ENCODE measurements at regions not wholly inside any gene's neighbourhood (a gene's known extent, or its start where the extent isn't known, plus 50 kb on each side); places are given as distances from the start of the nearest gene placed in this dataset.

GRCh38 chr2:8224347-8225190 is 457.3 kb upstream of the ID2 start:
- Histone ChIP-seq H3K9me2 (replicated peaks; ENCODE audit: low read depth, low read length) (no peaks in the 10 kb centered on the region), H3K36me3 (ENCODE audit: insufficient read depth, low read length) (no peaks in the 10 kb centered on the region), H3K4me1 (ENCODE audit: insufficient read depth, low read length, poor library complexity, severe bottlenecking) (peaks cover 11% of the 10 kb centered on the region), H3K9me3 (ENCODE audit: insufficient read depth, low read depth, low read length) (no peaks in the 10 kb centered on the region), H3K79me2 (ENCODE audit: insufficient read depth, low read length) (no peaks in the 10 kb centered on the region), H3K4me3 (ENCODE audit: low read length, poor library complexity, severe bottlenecking) (no peak overlapping the region), H3K9ac (ENCODE audit: low read depth, low read length, poor library complexity, severe bottlenecking) (no peak overlapping the region), H3K4me2 (ENCODE audit: low read depth, low read length, poor library complexity, severe bottlenecking) (no peak overlapping the region), H2AFZ (ENCODE audit: low read length) (no peak overlapping the region), H3K27me3 (ENCODE audit: insufficient read depth, low read length, poor library complexity, severe bottlenecking) (no peaks in the 10 kb centered on the region), H4K20me1 (ENCODE audit: insufficient read depth, low read length, poor library complexity, severe bottlenecking) (no peaks in the 10 kb centered on the region), H3F3A (ENCODE audit: low read depth) (peaks cover 4% of the 10 kb centered on the region; the same call in 1 of the 2 replicates)
- TF ChIP-seq CTCF (conservative IDR thresholded peaks at IDR 0.05; ENCODE audit: low read length) (no peak), EZH2phosphoT487 (IDR thresholded peaks at IDR 0.05; ENCODE audit: borderline replicate concordance) (no peak)

GRCh38 chr2:8225266-8225665 is 456.6 kb upstream of the ID2 start:
- H3K4me1 ChIP-seq (ENCODE audit: insufficient read depth, low read length, poor library complexity, severe bottlenecking), result peaks cover 16% of the 10 kb centered on the region
- no peaks in the 10 kb centered on the region for H4K20me1 ChIP-seq (ENCODE audit: insufficient read depth, low read length, poor library complexity, severe bottlenecking)
- H3K36me3 ChIP-seq (ENCODE audit: insufficient read depth, low read length), result no peaks in the 10 kb centered on the region
- no peak overlapping the region for H3K4me3 ChIP-seq (ENCODE audit: low read length, poor library complexity, severe bottlenecking)
- no peak overlapping the region for H3K9ac ChIP-seq (ENCODE audit: low read depth, low read length, poor library complexity, severe bottlenecking)
- no peaks in the 10 kb centered on the region for H3K9me3 ChIP-seq (ENCODE audit: insufficient read depth, low read depth, low read length)
- no peaks in the 10 kb centered on the region for H3K9me2 ChIP-seq (replicated peaks; ENCODE audit: low read depth, low read length)
- no peaks in the 10 kb centered on the region for H3K27me3 ChIP-seq (ENCODE audit: insufficient read depth, low read length, poor library complexity, severe bottlenecking)
- peaks cover 9% of the 10 kb centered on the region; the same call in 1 of the 2 replicates for H3F3A ChIP-seq (ENCODE audit: low read depth)
- no peaks in the 10 kb centered on the region for H3K79me2 ChIP-seq (ENCODE audit: insufficient read depth, low read length)
- H2AFZ ChIP-seq (ENCODE audit: low read length), result no peak overlapping the region
- H3K4me2 ChIP-seq (ENCODE audit: low read depth, low read length, poor library complexity, severe bottlenecking), result no peak overlapping the region
- TF ChIP-seq CTCF (conservative IDR thresholded peaks at IDR 0.05; ENCODE audit: low read length) (no peak), EZH2phosphoT487 (IDR thresholded peaks at IDR 0.05; ENCODE audit: borderline replicate concordance) (no peak)

- H3K79me2 ChIP-seq (ENCODE audit: insufficient read depth, low read length), result no peaks in the 10 kb centered on the region
- no peaks in the 10 kb centered on the region for H3K27me3 ChIP-seq (ENCODE audit: insufficient read depth, low read length, poor library complexity, severe bottlenecking)
- peaks cover 9% of the 10 kb centered on the region; the same call in 1 of the 2 replicates for H3F3A ChIP-seq (ENCODE audit: low read depth)
- no peaks in the 10 kb centered on the region for H3K9me2 ChIP-seq (replicated peaks; ENCODE audit: low read depth, low read length)
- TF ChIP-seq EZH2phosphoT487 (IDR thresholded peaks at IDR 0.05; ENCODE audit: borderline replicate concordance), result no peak
- TF ChIP-seq CTCF (conservative IDR thresholded peaks at IDR 0.05; ENCODE audit: low read length), result no peak
- H3K9me3 ChIP-seq (ENCODE audit: insufficient read depth, low read depth, low read length), result no peaks in the 10 kb centered on the region
- no peak overlapping the region for H3K4me3 ChIP-seq (ENCODE audit: low read length, poor library complexity, severe bottlenecking)
- H3K4me2 ChIP-seq (ENCODE audit: low read depth, low read length, poor library complexity, severe bottlenecking), result no peak overlapping the region
- no peaks in the 10 kb centered on the region for H4K20me1 ChIP-seq (ENCODE audit: insufficient read depth, low read length, poor library complexity, severe bottlenecking)
- peaks cover 22% of the 10 kb centered on the region for H3K4me1 ChIP-seq (ENCODE audit: insufficient read depth, low read length, poor library complexity, severe bottlenecking)
- no peaks in the 10 kb centered on the region for H3K36me3 ChIP-seq (ENCODE audit: insufficient read depth, low read length)
- no peak overlapping the region for H3K9ac ChIP-seq (ENCODE audit: low read depth, low read length, poor library complexity, severe bottlenecking)
- no peak overlapping the region for H2AFZ ChIP-seq (ENCODE audit: low read length)
These were observed 456.1 kb upstream of the ID2 start for GRCh38 chr2:8225798-8226197.

Measured in Loucy (cell line).